ENCODE measurements at regions not wholly inside any gene's neighbourhood (a gene's known extent, or its start where the extent isn't known, plus 50 kb on each side); places are given as distances from the start of the nearest gene placed in this dataset.
A peak's percentile ranks its signal among the peaks of the same experiment; 100 is the strongest.

GRCh38 chr4:63937961-63938360 is 471.3 kb downstream of the TECRL start:
- Histone ChIP-seq H2AFZ (peak overlapping the region; percentile 27), H3K27ac (peak overlapping the region; percentile 6), H3K4me1 (ENCODE audit: insufficient read depth) (no peaks in the 10 kb centered on the region), H3K4me3 (no peak overlapping the region), H3K4me2 (peak overlapping the region; percentile 56), H3K79me2 (no peaks in the 10 kb centered on the region), H4K20me1 (ENCODE audit: insufficient read depth, poor library complexity, severe bottlenecking) (no peaks in the 10 kb centered on the region), H3K36me3 (replicated peaks; ENCODE audit: insufficient read depth, low read depth) (no peaks in the 10 kb centered on the region), H3K27me3 (no peaks in the 10 kb centered on the region), H3K9me2 (replicated peaks; ENCODE audit: insufficient read depth) (no peaks in the 10 kb centered on the region), H3K9me3 (ENCODE audit: low read depth) (no peaks in the 10 kb centered on the region)
- TF ChIP-seq EZH2phosphoT487 (IDR thresholded peaks at IDR 0.05; ENCODE audit: low read depth, severe bottlenecking, unreplicated experiment) (no peak), EZH2 (IDR thresholded peaks at IDR 0.05; ENCODE audit: borderline replicate concordance) (no peak), CTCF (IDR thresholded peaks at IDR 0.05; ENCODE audit: poor library complexity) (no peak)
- 40% methylated on average over 4 of the region's 4 CpGs for WGBS (ENCODE audit: low lambda C conversion rate, missing lambda C conversion rate)
- DNase-seq (ENCODE audit: low spot score) = peak; percentile 20

DNA sequence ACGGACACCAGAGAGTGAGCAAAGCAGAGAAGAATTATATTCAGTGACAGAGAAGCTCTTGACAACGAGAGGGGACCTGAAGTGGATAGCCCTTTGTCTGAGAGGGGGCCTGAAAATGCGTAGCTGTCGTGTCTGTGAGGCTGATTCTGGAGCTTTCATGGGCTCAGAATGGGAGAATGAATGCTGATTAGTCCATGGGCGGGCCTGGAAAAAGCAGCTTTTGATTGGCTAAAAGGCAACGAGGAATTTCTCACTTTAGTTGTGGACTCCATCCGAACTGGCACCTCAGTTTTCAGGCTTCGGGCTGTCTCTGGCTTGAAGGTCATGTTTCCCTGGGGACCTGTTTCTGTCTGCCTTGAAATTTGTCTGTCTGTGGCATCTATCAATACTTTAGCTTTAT is 487.1 kb downstream of the TECRL start:
- Histone ChIP-seq H3K4me2 (no peak overlapping the region), H3K4me3 (no peak overlapping the region), H4K20me1 (ENCODE audit: insufficient read depth, poor library complexity, severe bottlenecking) (no peaks in the 10 kb centered on the region), H3K9me2 (replicated peaks; ENCODE audit: insufficient read depth) (no peaks in the 10 kb centered on the region), H3K36me3 (replicated peaks; ENCODE audit: insufficient read depth, low read depth) (no peaks in the 10 kb centered on the region), H3K4me1 (ENCODE audit: insufficient read depth) (no peaks in the 10 kb centered on the region), H3K27me3 (no peaks in the 10 kb centered on the region), H3K9me3 (ENCODE audit: low read depth) (no peaks in the 10 kb centered on the region), H3K79me2 (no peaks in the 10 kb centered on the region), H2AFZ (no peak overlapping the region), H3K27ac (no peak overlapping the region)
- WGBS (ENCODE audit: low lambda C conversion rate, missing lambda C conversion rate) = 87% methylated on average over 8 of the region's 8 CpGs
- no peak for TF ChIP-seq EZH2phosphoT487 (IDR thresholded peaks at IDR 0.05; ENCODE audit: low read depth, severe bottlenecking, unreplicated experiment)
- no peak for TF ChIP-seq CTCF (IDR thresholded peaks at IDR 0.05; ENCODE audit: poor library complexity)
- no peak for TF ChIP-seq EZH2 (IDR thresholded peaks at IDR 0.05; ENCODE audit: borderline replicate concordance)
- no peak for DNase-seq (ENCODE audit: low spot score)

- DNase-seq (ENCODE audit: low spot score) = no peak
- 93% methylated on average over 10 of the region's 10 CpGs for WGBS (ENCODE audit: low lambda C conversion rate, missing lambda C conversion rate)
- no peak overlapping the region for H3K4me3 ChIP-seq
- H3K4me2 ChIP-seq = no peak overlapping the region
- H3K4me1 ChIP-seq (ENCODE audit: insufficient read depth) = no peaks in the 10 kb centered on the region
- H2AFZ ChIP-seq = no peak overlapping the region
- H3K27me3 ChIP-seq = no peaks in the 10 kb centered on the region
- no peak overlapping the region for H3K27ac ChIP-seq
- H3K79me2 ChIP-seq = no peaks in the 10 kb centered on the region
- no peaks in the 10 kb centered on the region for H3K36me3 ChIP-seq (replicated peaks; ENCODE audit: insufficient read depth, low read depth)
- H3K9me2 ChIP-seq (replicated peaks; ENCODE audit: insufficient read depth) = no peaks in the 10 kb centered on the region
- no peaks in the 10 kb centered on the region for H3K9me3 ChIP-seq (ENCODE audit: low read depth)
- no peak for TF ChIP-seq EZH2 (IDR thresholded peaks at IDR 0.05; ENCODE audit: borderline replicate concordance)
- no peak for TF ChIP-seq CTCF (IDR thresholded peaks at IDR 0.05; ENCODE audit: poor library complexity)
- no peak for TF ChIP-seq EZH2phosphoT487 (IDR thresholded peaks at IDR 0.05; ENCODE audit: low read depth, severe bottlenecking, unreplicated experiment)
- no peaks in the 10 kb centered on the region for H4K20me1 ChIP-seq (ENCODE audit: insufficient read depth, poor library complexity, severe bottlenecking)
These were observed 487.7 kb downstream of the TECRL start for GRCh38 chr4:63921561-63921960.
